ENCODE measurements at regions not wholly inside any gene's neighbourhood (a gene's known extent, or its start where the extent isn't known, plus 50 kb on each side); places are given as distances from the start of the nearest gene placed in this dataset.

GRCh38 chr17:72411124-72411563 lies 290.3 kb downstream of the SOX9 start:
- no peak for TF ChIP-seq EZH2 (optimal IDR thresholded peaks at IDR 0.05; ENCODE audit: low read depth, low read length)
- TF ChIP-seq CTCF (IDR thresholded peaks at IDR 0.05; ENCODE audit: low read length), result no peak
- no peak for TF ChIP-seq EZH2phosphoT487 (IDR thresholded peaks at IDR 0.05; ENCODE audit: low read length)
